HG03565 (cell line): ENCODE measurements at regions not wholly inside any gene's neighbourhood (a gene's known extent, or its start where the extent isn't known, plus 50 kb on each side); places are given as distances from the start of the nearest gene placed in this dataset.

ENCODE experiments used
- ATAC-seq: cut with Tn5 transposase; IDR thresholded peaks from one replicate; pipeline ENCODE4 v1.9.1; 2021; ENCODE audit warnings: mild to moderate bottlenecking, moderate library complexity; ENCODE audit not compliant: unreplicated experiment

GRCh38 chr7:46421441-46422230, 500.6 kb upstream of the IGFBP3 start:
- ATAC-seq, result no peak

GRCh38 chr7:46414946-46415345, 493.9 kb upstream of the IGFBP3 start:
- ATAC-seq, result no peak

- ATAC-seq, result no peak
Measured at GRCh38 chr7:46411236-46411635, 490.2 kb upstream of the IGFBP3 start.

GRCh38 chr7:46407125-46407524, 486.1 kb upstream of the IGFBP3 start:
- no peak for ATAC-seq

GRCh38 chr7:46397591-46397990, 476.5 kb upstream of the IGFBP3 start:
- ATAC-seq, result no peak

GRCh38 chr7:46396481-46396880, 475.4 kb upstream of the IGFBP3 start:
- ATAC-seq, result no peak

GRCh38 chr7:46393142-46393541, 472.1 kb upstream of the IGFBP3 start:
- ATAC-seq, result no peak

GRCh38 chr7:46391231-46392201, 470.4 kb upstream of the IGFBP3 start:
- no peak for ATAC-seq

- no peak for ATAC-seq
Measured at GRCh38 chr7:46390042-46390441, 469.0 kb upstream of the IGFBP3 start.

GRCh38 chr7:46389146-46389545, 468.1 kb upstream of the IGFBP3 start:
- no peak for ATAC-seq

- ATAC-seq, result no peak
Measured at GRCh38 chr7:46387646-46388045, 466.6 kb upstream of the IGFBP3 start.

GRCh38 chr7:46386428-46387399, 465.6 kb upstream of the IGFBP3 start:
- ATAC-seq, result no peak

- no peak for ATAC-seq
Measured at GRCh38 chr7:46385662-46386309, 464.7 kb upstream of the IGFBP3 start.

GRCh38 chr7:46383605-46384004, 462.5 kb upstream of the IGFBP3 start:
- no peak for ATAC-seq

- ATAC-seq, result no peak
Measured at GRCh38 chr7:46369933-46370654, 449.0 kb upstream of the IGFBP3 start.

GRCh38 chr7:46368871-46369270, 447.8 kb upstream of the IGFBP3 start:
- ATAC-seq, result no peak

- no peak for ATAC-seq
Measured at GRCh38 chr7:46366526-46366925, 445.5 kb upstream of the IGFBP3 start.

- ATAC-seq, result no peak
Measured at GRCh38 chr7:46363688-46364087, 442.6 kb upstream of the IGFBP3 start.

GRCh38 chr7:46360811-46361210, 439.7 kb upstream of the IGFBP3 start:
- no peak for ATAC-seq

GRCh38 chr7:46360296-46360695, 439.2 kb upstream of the IGFBP3 start:
- ATAC-seq, result no peak
